ENCODE measurements at regions not wholly inside any gene's neighbourhood (a gene's known extent, or its start where the extent isn't known, plus 50 kb on each side); places are given as distances from the start of the nearest gene placed in this dataset.

GRCh38 chr3:21020681-21021080, 730.3 kb downstream of the ZNF385D start:
- no peak for TF ChIP-seq CTCF (IDR thresholded peaks at IDR 0.05 in 8 of 11, conservative IDR thresholded peaks at IDR 0.05 in 3 of 11)
- TF ChIP-seq POLR2AphosphoS5 (IDR thresholded peaks at IDR 0.05), result no peak
- no peak for TF ChIP-seq POLR2A (IDR thresholded peaks at IDR 0.05)

All from spleen (tissue), 7 donors.